A673 (cell line): ENCODE measurements at regions not wholly inside any gene's neighbourhood (a gene's known extent, or its start where the extent isn't known, plus 50 kb on each side); places are given as distances from the start of the nearest gene placed in this dataset.

ENCODE experiments used
- CTCF ChIP-seq: fragments of 300-800, 200-600 bp; sonication (generic); conservative IDR thresholded peaks from 2 replicates; pipeline ENCODE4 v1.5.1; 2017; ENCODE audit warnings: low read depth, mild to moderate bottlenecking, antibody characterized with exemption, low read length, moderate library complexity, mixed read lengths
- EZH2 ChIP-seq: fragments of 200-600 bp; sonication (generic); IDR thresholded peaks from 2 replicates; pipeline ENCODE4 v1.6.1; 2017; ENCODE audit warnings: borderline replicate concordance, low read depth, mild to moderate bottlenecking, mixed read lengths, antibody characterized with exemption, low read length; ENCODE audit not compliant: poor library complexity, severe bottlenecking

- TF ChIP-seq CTCF, result no peak
- no peak for TF ChIP-seq EZH2
Measured at GRCh38 chr18:61742565-61743429, 150.0 kb downstream of the RNF152 start.
